Hepatocyte (in vitro differentiated cells): ENCODE measurements at regions not wholly inside any gene's neighbourhood (a gene's known extent, or its start where the extent isn't known, plus 50 kb on each side); places are given as distances from the start of the nearest gene placed in this dataset.

Source experiments
- CTCF ChIP-seq: fragments of 200-600 bp; sonication (generic); IDR thresholded peaks from 2 replicates; pipeline ENCODE4 v1.5.1; 2016; ENCODE audit warnings: antibody characterized with exemption, mild to moderate bottlenecking; ENCODE audit not compliant: poor library complexity
- EZH2 ChIP-seq: fragments of 200-600 bp; sonication (generic); IDR thresholded peaks from 2 replicates; pipeline ENCODE4 v1.6.1; 2016; ENCODE audit warnings: antibody characterized with exemption, mild to moderate bottlenecking, borderline replicate concordance

GRCh38 chr12:88258396-88258795 is 116.3 kb downstream of the TMTC3 start:
- TF ChIP-seq CTCF (no peak), EZH2 (no peak)
